ENCODE measurements at regions not wholly inside any gene's neighbourhood (a gene's known extent, or its start where the extent isn't known, plus 50 kb on each side); places are given as distances from the start of the nearest gene placed in this dataset.
"Not testable (repeated sequence)": the region's sequence is repeated elsewhere in the genome, so short reads cannot be mapped to it uniquely, and the experiment has no call there.

GRCh38 chr13:69649063-69649392 is 458.6 kb upstream of the ATXN8OS start:
- DNase-seq (ENCODE audit: low read depth, low spot score), result no peak

DNA sequence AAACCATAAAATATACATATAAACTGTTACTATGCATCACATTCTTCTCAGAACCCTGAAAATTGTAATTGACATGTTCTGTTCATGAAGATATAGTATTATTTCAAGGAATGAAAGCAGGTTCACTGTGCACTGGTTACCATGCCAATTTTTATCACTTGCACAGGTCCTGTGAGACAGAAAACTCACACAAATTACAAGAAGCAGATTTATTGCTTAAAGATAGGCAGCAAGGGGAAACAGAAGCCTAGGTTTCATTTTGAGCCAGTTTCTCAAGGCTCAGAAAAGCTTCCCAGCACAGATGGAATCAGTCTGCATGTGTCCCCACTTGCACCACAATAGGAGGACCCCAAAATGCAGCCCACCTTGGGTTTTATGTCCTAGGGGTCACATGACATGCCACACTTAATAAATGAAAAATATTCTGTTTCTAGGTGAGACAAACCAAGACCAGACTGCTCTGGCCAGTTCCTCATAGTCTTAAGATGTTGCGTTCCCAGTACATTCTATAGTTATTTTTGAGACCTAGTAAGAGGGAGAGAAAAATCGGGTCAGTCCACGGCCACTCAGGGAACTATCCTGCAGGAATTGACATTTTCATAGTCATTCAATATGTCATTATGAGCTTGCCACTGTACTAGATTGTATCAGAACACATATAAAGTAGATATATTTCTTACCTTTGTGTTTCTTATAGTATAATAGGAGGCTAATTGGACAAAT is 459.1 kb upstream of the ATXN8OS start:
- DNase-seq (ENCODE audit: low read depth, low spot score), result no peak

GRCh38 chr13:69644447-69644846 is 463.2 kb upstream of the ATXN8OS start:
- DNase-seq (ENCODE audit: low read depth, low spot score), result no peak

DNA sequence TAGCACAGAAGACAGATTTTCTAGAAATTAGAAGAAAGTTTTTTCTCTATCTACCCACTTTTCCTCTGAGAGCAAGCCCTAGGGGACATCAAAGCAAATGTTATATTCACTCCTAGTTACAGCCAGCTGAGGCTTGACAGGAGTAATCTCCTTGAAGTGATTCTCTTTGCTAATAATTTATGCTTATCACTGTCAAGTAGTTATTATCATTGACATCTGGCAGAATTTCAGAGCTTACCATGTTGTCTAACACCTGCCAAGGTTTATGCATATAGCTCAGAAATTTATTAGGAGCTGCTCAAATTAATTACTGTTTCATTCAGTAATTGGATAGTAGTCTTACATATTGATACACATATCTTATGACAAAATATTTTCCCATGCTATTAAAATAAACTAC is 465.9 kb upstream of the ATXN8OS start:
- DNase-seq (ENCODE audit: low read depth, low spot score), result no peak

DNA sequence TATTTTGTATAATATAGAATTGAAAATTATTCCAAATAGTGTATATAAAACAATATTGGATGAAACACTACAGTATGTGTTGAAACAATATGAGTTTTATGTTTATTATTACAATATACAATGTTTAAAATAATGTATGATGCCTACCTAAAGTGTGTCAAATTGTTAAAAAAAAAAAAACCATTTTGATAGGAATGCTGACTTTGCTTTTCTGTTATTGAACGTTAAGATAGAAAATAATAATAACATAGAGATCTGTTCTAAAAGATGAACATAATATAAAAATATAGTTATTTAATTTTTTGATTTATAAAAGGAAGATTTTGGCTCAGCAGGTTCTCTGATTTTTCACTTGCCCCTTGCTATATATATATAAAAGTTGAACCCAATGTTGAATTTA is 474.6 kb upstream of the ATXN8OS start:
- DNase-seq (ENCODE audit: low read depth, low spot score), result no peak

DNA sequence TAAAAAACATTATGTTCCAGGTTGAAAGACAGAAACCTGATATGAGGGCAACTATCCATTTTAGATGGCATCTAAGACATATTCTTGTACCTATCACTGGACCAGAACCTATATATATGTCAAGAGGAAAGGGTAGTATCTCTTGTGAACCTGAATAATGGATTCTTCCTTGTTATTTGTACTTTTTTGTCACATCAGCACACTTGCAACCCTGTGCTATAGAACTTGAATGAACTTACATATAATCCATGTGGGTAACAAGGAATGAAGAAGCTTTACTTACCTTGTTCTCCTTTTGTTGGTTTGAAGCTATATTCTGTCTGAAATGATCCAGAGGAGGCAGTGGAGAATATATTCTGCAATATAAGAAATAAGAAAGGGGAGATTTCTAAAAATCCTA is 483.7 kb upstream of the ATXN8OS start:
- DNase-seq (ENCODE audit: low read depth, low spot score), result no peak

DNA sequence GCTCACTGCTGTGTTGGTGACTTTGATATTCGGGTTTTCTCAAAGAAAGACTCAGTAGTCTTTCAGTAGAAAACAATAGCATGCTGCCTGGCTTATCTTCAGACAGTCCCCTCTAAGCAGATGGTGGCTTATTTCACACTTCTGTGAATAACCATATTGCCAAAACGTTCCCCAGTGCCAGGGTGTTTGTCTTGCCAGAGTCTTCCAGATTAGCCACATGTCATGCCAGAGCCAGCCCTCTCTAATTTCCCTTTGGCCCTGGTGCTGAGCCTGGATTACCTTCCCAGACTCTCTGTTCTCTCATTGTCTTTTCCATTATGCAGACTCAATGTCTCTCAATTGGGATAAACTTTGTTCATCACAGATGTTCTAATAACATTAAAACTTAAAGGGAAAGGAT is 488.0 kb upstream of the ATXN8OS start:
- DNase-seq (ENCODE audit: low read depth, low spot score), result no peak

DNA sequence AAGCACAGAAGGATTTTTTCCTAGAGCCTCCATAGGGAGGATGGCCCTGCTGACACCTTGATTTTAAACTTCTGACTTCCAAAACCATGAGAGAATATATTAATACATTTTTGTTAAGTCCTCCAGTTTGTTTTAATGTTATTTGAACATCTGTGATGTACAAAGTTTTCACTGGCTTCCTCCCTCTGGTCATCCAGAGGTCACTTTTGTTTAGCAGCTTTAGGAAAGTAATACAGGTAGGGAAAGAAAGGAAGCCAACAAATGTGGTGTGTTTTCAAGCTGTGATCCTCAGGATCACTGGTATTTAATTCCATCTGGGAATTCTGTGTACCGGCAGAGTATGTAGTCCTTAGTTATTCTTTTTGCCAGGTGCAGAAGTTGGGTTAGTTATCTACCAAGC is 488.8 kb upstream of the ATXN8OS start:
- DNase-seq (ENCODE audit: low read depth, low spot score), result no peak

DNA sequence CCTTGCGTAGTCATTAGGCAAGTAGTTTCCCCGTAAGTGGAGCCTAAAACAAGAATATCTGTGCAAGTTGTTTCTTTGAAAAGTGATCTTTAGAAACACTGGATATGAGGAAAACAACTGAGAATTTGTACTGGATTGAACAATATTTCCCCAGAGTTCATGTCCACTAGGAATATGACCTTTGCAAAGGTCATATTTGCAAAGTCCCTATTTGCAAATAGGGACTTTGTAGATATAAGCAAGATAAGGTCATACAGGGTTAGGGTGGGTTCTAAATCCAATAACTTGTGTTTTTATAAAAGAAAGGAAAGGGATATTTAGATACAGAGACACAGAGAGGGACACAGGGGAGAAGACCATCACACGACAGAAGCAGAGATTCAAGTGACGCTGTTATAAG is 489.2 kb upstream of the ATXN8OS start:
- DNase-seq (ENCODE audit: low read depth, low spot score), result no peak

DNA sequence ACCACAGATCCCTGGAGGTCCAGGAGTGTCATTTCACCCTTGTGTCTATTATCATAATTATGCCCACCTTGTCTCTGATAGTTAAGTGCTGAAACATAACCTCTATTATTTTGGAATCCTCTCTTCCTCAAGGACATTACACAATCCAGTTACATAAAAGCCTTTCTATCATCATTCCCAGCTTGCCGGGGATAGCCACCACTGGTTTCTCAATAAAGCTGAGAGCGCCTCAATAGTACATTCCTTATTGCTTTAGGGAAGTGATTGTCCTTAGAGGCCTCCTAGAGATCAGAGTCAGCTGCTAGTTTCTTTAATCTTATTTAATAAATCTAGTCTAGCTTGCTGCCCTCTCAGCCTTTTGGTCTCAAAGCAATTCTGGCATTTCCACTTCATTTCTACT is 490.0 kb upstream of the ATXN8OS start:
- DNase-seq (ENCODE audit: low read depth, low spot score), result no peak

- DNase-seq (ENCODE audit: low read depth, low spot score), result no peak
Measured at GRCh38 chr13:69616396-69616795, 491.2 kb upstream of the ATXN8OS start.

DNA sequence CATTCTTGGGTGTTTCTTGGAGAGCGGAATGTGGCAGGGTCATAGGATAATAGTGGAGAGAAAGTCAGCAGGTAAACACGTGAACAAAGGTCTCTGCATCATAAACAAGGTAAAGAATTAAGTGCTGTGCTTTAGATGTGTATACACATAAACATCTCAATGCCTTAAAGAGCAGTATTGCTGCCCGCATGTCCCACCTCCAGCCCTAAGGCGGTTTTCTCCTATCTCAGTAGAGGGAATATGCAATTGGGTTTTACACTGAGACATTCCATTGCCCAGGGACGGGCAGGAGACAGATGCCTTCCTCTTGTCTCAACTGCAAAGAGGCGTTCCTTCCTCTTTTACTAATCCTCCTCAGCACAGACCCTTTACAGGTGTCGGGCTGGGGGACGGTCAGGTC is 492.6 kb upstream of the ATXN8OS start:
- not testable (repeated sequence) for DNase-seq (ENCODE audit: low read depth, low spot score)

DNA sequence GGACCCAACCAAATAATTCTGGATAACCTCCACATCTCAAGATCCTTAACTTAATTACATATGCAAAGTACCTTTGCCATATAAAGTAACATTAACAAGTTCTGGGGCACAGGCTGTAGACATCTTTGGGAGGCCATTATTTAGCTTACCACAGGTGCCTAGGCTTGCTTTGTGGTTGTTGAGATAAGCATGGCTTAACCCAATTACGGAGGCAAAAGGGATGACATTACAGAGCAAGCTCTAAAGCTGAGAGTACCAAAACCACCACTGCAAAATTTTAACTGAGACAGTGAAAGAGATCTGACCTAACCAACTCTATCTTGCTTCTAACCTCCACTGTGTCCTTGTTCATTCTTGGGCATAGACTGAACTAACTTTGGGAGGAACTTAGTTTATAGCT is 502.9 kb upstream of the ATXN8OS start:
- DNase-seq (ENCODE audit: low read depth, low spot score), result no peak

- DNase-seq (ENCODE audit: low read depth, low spot score), result no peak
Measured at GRCh38 chr13:69603144-69603853, 504.3 kb upstream of the ATXN8OS start.

DNA sequence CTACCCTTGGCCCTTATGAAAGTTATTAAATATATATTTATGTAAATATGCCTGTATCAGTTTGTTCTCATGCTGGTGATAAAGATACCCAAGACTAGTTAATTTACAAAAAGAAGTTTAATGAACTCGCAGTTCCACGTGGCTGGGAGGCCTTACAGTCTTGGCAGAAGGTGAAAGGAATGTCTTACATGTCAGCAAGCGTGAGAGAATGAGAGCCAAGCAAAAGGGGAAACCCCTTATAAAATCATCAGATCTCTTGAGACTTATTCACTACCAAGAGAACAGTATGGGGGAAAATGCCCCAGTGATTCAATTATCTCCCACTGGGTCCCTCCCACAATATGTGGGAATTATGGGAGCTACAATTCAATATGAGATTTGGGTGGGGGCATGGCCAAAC is 506.0 kb upstream of the ATXN8OS start:
- no peak for DNase-seq (ENCODE audit: low read depth, low spot score)

DNA sequence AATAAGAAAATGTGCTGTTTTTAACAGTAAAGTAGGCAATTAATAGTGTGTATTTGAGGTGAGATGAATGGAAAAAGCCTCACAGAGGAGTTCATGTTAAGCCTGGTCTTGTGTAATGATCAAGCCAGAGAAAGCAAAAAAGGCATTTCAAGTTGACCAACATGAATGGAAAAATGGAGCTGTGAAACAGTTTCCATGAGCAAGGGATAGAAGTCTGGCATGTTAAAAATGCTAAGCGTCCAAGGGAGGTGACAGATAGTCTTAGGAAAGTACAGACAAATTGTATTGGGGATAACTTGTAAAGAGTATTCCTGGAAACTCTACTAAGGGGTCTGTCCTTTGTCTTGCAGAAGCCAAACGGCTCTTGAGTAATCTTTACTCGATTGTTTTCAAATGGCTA is 506.8 kb upstream of the ATXN8OS start:
- no peak for DNase-seq (ENCODE audit: low read depth, low spot score)

GRCh38 chr13:69597088-69597487 is 510.5 kb upstream of the ATXN8OS start:
- DNase-seq (ENCODE audit: low read depth, low spot score), result no peak

GRCh38 chr13:69595181-69595580 is 512.4 kb upstream of the ATXN8OS start:
- no peak for DNase-seq (ENCODE audit: low read depth, low spot score)

- no peak for DNase-seq (ENCODE audit: low read depth, low spot score)
Measured at GRCh38 chr13:69591437-69591836, 516.2 kb upstream of the ATXN8OS start.

DNA sequence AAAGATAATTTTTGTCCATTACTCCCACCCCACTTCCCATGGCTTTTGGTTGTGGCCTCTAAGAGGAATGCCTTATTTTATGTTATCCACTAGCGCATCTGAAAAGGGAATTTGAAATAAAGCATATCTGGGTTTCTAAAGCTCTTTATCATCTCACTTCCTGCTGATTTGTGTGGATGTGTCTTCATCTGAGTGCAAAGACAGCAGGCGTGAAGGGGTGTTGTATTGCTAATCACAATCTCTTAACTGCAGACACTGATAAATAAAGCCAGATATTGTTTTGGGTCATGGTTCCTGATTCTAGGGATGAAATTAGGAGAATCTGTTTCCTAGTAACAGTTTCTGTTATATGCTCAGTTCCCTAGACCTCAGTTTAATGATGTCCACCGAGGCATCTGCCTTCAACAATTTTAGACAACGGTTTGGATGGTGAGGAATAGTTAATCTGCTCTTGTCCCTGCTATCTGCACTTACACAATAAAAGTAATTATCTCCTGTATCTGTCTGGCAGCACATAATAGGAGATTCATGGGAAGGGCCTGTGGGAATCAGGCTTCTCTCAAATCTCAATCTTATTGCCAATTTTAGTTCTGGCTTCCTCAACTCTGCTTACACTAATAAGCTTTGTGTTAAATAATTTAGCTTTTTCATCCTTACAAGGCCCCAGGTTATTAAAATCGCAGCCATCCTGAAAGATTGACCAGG is 517.9 kb upstream of the ATXN8OS start:
- DNase-seq (ENCODE audit: low read depth, low spot score), result no peak

DNA sequence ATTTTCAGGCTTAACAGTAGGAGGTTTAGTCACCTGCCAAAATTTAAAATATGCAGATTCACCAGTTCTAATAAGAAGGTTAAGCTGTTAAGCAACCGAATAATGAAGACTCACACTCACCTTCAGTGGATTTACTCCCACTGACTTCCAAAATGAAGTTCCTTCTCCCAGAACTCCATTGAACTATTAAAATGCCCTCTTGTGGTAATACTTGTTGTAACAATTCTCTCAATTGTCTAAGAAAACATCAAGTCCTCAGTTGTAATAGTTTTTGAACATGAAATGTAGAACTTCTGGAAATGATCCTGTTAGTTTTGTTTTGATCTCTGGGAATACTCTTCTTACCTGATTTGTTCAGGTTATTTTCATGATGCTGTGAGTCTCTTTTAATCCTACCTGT is 522.0 kb upstream of the ATXN8OS start:
- no peak for DNase-seq (ENCODE audit: low read depth, low spot score)

- no peak for DNase-seq (ENCODE audit: low read depth, low spot score)
Measured at GRCh38 chr13:69580255-69580654, 527.4 kb upstream of the ATXN8OS start.

- DNase-seq (ENCODE audit: low read depth, low spot score), result no peak
Measured at GRCh38 chr13:69579351-69579750, 528.3 kb upstream of the ATXN8OS start.

Data from brain pericyte (primary cell).